NCI-H2107 treated with DMSO at 0.1 percent for 48 hours (cell line): ENCODE measurements at regions not wholly inside any gene's neighbourhood (a gene's known extent, or its start where the extent isn't known, plus 50 kb on each side); places are given as distances from the start of the nearest gene placed in this dataset.

Experiments used
- DNase-seq: peaks from one replicate; lab custom pipeline; 2025; ENCODE audit not compliant: unreplicated experiment; lab: John Stamatoyannopoulos, UW

DNA sequence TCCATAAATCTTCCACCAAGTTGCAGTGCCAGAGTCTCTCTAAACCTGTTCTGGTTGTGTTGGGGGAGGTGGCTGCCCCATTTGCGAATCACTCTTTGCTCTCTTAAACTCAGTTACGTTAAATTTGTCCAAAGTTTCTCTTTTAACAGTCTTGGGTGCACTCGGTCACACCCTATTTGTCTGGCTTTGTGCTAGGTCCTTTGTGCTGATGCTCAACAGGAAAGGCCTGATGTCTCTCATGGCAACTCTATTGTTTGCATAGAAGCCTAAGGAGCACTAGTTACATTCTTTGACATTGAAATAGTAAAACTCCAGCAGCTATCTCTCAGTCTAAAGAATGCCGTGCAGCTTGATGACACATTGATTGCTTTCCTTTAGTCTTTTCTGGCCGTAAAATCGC lies 105.1 kb downstream of the TRMT11 start:
- no peak for DNase-seq

DNA sequence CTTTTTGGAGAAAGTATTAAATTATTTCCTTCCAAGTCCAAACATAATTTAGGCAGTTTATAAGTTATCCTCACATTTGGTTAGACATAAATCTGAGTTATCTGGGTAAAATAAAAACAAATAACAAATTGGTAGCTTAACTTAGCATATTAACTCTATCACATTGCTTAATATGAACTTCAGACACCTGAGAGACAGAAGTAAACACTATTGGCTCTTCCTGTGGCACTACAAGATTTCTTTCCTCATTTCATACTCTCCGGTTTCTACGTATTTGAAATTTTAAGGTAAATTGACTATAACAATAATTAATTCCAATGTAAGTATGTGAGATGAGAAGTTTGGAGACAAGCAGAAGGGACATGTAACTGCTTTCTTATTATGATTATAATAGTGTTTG lies 106.8 kb downstream of the TRMT11 start:
- no peak for DNase-seq

DNA sequence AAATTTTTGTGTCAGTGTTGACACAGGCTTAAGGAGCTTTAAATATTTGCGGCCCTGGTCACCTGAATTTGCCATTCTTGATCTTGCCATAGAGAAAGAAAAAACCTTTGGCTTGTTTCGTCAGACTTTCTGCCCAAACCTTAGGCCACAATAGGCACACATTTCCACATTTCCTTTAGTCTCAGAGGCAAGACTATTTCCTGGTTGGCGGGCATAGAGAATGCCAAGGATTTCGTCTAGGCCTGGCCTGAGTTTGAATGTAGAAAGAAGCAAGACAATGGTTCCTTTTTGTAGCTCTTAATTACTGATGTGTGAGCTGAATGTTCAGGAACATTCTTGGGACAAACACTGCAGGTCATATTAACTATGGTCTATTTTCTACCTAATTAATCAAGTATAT lies 108.1 kb downstream of the TRMT11 start:
- DNase-seq, result no peak

DNA sequence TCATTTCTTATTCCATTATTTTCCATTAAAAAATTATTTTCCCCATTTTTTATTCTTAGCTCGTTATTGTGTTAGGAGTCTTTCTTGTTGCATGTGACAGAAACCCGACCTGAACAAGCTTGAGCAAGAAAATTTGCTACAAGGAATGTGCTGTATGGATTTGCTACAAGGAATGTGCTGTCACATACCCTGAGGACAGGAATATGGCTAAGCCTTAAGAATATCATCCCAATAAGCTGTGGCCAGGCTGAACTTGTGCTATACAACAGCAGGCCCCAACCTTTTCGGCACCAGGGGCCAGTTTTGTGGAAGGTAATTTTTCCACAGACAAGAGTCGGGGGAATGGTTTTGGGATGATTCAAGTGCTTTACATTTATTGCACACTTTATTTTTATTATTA lies 114.0 kb downstream of the TRMT11 start:
- DNase-seq, result no peak

DNA sequence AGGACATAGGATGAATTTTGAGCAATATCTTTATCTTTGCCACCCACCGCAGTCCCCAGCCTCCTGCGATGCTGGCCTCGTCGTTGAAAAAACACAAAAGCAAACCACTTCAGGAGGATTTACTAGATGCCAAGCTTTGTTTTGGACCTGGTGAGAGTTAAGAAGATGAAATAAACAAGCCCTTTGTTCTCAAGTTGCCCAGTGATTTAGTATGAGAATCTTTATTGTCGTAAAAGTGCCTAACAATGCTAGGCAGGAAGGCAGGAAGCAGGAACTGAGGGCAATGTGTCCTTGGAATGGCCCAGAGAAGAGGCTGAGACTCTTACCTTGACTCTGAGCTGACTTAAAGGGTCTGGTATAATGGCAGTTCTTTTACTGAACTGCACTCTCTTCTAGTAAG lies 116.0 kb downstream of the TRMT11 start:
- DNase-seq, result no peak

DNA sequence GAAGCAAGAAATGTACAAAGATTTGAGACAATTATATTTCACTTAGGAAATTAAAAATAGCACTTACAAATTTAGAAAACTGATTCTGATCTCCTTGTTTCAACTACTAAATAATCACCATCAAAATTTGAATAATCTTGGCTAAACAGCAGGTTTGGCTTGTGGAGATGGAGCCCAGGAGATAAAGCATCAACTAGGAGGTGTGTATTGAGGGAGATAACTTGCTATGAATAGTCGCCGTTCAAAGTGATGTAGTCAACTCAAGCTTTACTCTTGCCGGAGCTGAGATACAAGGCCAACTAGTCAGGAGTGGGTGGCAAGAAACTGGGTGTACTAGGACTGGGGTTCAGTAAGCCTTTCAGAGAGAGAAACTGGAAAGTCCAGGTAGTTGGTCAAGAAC lies 117.7 kb downstream of the TRMT11 start:
- DNase-seq, result no peak

DNA sequence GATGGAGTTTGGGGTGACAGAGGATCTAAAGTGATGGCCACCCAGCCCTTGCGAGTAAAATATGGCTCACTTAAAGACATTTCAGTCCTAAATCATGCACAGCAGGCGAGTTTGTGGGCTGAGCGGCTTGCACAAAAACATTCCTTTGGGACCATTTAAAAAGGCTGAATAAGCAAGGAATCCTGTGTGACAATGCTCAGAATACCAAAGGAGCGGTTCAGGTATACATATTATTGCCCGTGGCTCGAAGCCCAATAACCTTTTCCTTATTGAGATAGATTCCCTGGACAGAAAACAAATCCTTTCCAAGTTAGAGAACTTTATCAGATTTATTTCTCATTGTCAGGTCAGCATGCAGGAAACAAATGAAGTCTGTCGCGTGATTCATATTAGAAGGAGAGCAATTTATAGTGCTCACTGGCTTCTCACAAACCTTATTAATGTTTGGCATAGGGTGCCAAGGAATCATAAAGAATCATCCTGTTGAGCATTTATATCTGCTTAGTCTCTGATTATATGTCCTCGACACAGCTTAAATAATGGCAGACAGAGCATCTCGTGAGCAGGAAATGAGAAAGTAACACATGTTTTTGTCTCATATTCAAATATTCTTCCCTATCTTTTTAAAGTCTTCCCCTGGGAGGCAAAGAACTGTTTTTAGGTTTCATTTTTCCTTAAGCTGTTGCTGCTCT lies 121.3 kb downstream of the TRMT11 start:
- DNase-seq, result no peak

DNA sequence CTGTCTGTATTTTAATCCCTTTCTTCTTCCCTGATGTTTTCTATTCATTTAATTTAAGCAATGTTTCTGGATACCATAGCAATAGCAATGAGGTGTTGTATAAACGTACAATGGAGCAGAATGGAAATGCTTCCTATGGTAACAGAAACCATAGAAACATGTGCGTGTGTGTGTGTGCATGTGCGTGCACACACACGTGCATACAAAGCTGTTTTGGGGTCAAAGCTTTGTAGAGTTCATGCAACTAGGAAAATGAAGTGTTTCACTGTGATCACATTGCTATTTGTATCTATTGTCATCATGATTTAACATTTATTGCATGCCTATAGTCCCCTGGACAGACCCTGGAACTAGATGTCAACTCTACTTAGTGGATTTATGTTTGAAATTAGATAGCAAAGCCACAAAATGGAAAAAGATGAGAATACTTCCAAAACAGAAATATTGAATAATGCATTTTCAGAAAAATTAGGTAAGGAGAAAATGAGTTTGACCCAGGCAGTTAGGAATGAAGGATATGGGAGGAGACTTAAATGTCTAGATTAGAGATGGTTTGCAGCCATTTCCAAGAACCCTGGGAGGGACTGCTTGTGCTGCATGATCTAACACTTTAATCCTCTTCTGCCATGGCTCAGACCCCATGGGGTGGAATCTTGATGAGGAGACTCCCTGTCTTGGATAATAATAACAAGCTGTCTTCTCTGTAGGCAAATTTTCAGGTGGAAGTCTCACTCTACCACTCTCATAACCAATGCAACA lies 124.4 kb downstream of the TRMT11 start:
- no peak for DNase-seq

DNA sequence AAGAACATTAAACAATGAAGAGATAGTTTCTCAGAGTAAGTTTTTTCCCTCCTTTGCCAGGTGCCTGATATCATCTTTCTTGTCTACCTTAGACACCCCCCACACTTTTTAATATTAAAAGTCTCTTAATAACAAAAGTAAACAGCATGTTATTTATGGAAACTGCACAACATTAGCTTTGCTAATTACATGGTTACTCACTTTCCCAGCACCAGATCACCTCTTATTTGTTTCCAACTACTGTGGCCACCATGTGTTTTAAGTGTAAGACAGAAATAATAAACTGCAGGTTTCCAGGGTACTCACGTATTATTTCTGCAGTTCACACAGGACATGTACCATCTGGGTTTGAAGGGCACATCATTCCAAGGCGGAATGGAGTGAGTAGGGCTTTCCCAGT lies 125.0 kb downstream of the TRMT11 start:
- DNase-seq, result no peak

DNA sequence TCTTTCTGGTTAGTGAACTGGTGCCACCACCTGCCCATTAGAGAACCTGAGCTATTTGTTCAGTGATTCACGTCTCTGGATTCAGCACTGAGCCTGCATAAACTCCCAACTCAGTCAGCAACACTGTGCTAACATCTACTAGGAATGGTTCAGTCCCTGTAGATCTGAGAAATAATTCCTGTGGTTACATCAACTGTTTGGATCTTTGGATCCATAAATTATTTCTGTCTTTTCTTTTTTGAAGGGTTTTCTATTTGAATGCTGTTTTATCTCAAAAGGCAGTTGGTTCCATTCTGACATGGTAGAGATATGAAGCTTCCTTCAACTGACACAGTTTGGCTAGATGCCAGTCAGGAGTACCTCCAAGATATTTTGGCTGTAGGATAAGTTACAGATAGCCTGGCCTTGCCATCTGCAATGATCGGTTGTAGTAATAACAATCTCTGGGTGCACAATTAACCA lies 125.9 kb downstream of the TRMT11 start:
- DNase-seq, result no peak

DNA sequence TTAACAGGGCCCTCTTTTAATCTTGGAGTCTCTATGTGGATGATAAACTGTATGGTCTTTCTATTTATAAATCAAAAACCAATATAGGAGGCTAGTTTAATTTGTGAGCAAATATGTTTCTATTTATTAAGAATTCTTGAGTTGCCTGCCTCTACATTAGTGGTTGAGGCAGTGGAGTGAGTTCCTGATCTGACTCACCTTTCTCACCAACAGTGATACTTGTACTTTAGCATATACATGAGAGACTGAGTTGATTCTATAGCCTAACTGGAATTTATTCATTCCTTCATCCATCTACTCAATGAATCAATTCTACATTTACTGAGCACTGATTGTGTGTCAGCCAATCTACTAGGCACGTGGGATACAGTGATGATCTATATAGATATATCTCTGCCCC lies 126.9 kb downstream of the TRMT11 start:
- DNase-seq, result no peak

DNA sequence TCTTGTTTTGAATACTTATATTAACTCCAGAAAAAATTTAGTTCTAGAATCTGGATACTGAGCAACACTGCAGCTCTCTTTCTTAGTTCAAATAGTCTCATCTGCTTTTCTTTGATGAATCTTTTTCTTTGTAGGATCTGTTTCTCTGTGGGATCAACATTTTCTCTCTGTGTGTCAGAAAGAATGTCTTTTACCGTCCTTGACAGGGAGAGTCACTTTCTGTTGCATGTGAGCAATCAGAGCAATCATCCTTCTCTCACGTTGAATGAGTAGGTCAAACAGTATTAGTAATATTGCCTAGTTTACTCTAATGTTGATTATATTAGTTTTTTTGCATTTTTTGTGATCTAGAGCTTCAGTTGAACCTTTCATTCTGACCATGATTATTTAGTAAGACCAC lies 130.9 kb downstream of the TRMT11 start:
- no peak for DNase-seq

DNA sequence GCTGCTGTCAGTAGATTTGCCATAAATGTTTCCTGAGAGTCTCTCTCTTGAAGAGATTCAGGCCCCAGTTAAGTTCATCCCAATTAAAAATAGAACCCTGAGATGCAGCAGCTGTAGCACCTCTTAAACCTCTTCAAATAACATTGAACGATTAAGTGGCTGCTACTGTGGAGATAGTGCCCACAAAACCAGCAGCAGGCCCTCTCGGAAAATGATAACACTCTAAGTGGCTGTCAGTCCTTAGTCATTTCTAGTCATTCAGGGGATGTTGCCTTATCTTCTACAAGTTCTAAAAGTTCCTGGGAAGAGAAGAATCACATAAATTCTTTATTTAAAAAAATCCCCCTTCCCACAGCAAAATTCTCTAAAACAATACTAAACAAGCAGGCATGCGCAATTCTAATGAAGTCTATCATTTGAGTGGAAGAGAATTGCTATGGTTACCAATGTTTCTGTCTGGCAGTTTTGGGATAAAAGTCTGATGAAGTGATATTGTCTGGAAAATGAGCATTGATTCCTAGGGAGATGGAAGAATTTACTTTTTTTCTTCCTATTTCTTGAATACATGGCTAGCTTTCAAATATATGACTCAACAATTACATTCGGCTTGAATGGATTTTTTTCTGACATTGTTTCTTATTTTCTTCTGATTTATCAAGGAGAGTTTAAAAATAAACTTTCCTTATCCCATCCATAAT lies 131.9 kb downstream of the TRMT11 start:
- DNase-seq, result no peak

DNA sequence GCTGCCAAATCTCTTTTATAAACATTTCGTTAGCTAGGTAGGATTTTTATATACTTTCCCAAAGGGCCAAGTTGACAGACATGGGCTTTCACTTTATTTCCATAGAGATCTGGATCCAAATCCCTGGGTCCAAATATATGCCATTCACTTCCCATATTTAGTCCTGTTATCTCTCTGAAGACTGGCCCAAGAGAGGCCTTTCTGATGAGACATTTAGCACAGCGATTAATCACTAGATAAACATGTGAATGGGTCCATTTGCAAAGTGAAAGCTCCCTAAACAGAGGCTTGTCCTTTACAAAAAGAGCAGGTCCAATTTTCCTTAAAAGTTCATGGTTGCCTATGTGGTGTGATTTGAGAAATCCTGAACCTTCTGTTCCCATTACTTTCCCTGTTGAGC lies 132.6 kb downstream of the TRMT11 start:
- DNase-seq, result no peak

DNA sequence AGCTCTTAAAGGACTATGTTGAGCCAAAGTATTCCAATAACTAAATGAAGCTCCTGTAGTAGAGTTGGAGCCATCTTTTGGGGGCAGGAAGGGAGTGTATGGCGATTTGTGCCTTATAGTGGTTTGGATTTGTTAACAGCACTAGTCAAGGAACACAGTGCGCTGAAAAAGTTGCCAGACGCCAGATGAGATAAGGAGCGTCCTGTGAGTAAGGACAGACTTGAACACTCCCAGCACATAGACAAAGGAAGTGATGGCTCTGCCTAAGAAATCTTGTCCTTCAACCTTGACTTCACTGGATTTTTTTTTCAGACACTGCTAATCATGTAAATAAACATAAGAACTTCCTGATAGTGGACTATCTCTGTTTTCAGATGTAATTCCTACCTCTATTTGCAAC lies 136.9 kb downstream of the TRMT11 start:
- no peak for DNase-seq

DNA sequence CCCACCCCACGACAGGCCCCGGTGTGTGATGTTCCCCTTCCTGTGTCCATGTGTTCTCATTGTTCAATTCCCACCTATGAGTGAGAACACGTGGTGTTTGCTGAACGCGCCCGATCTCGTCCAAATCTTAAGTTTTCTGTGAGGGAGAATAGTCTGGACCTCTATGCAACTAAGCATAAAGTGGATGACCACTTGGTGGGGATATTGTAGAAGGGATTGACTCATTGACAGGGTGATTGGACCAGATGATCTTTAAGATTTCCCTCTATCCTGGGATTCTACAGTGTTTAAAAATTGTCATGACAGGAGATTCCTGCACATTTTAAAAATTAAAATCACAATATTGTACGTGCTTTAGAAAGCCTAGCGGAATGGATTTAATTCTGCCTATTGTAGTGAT lies 141.3 kb downstream of the TRMT11 start:
- DNase-seq, result no peak

DNA sequence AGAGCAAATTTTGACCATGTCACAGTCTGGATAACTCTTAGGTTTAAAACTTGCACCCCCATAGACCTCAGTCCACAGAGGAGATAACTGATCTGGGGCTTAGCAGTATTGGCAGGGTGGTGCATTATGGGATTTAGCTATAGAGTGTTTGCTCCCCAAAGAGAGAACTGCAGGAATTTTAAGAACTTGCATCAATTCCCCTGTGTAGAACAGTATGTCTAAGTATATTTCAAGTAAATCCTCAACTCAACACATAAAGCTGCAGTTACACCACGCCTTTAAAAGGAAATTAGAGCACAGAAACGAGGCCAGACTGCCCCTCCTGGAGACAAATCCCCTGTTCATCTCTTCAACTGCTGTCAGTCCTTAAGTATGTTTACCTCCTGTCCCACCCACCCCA lies 144.9 kb downstream of the TRMT11 start:
- no peak for DNase-seq

DNA sequence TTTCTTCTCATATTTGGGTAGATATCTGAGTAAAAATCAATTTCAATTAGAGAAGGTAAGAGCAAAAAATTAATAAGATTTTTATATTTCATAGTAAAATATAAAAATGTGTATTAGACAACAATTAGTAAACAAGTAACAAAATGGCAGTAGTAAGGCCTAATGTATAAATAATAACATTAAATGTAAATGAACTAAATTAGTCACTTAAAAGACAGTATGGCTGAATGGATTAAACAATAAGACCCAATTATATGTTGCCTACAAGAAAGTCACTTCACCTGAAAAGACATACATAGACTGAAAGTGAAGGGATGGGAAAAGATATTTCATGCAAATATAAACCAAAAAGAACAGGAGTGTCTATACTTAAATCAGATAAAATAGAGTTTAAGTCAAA lies 147.6 kb downstream of the TRMT11 start:
- no peak for DNase-seq

DNA sequence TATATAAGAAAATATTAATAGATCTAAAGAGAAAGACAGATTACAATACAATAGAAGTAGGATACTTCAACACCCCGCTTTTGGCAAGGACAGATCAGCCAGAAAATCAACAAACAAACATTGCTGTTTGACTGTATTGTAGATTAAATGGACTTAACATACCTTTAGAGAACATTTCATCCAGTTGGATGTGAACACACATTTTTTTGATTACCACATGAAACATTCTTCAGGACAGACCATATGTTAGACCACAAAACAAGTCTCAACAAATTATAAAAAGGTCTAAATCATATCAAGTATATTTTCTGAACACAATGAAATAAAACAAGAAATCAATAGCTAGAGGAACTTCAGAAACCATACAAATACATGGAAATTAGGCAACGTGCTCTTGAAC lies 148.2 kb downstream of the TRMT11 start:
- DNase-seq, result no peak

DNA sequence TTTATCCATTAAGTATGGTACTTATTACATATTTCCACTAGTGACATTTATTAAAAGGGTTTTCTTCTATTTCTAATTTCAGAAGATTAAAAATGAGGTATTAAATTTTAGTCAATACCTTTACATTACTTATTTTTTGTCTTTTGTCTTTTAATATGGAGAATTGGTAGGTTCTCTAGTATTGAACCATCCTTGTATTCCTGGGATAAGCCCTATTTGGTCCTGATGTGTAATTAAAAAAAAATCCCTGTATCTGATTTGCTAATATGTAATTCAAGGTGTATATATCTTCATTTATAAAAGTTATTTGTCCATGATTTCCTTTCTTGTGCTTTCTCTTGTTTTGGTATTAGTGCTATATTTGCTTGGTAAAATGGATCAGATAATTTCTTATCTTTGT lies 153.7 kb downstream of the TRMT11 start:
- no peak for DNase-seq

DNA sequence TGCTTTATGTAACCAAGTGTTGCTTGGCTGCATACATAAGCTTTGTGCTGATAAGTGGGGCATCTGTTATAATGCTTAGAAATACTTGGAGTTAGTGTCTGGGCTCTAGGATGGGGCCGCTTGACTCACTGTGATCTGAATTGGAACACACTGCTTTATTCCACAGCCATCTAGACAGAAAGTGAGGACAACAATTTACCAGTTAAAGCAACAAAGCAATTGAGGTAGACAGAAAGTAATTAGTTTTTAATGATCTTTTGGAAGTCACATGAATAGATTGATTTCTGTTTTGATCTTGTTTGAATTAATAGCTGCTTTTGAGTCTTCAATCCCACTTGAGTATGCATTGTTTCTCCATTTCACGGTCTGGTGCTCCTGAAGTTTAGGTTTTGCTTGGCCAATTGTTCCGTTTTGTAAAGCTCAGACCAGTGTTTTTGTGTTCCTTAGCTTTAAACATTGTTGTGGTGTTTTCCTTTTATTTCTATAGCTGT lies 157.5 kb downstream of the TRMT11 start:
- no peak for DNase-seq

DNA sequence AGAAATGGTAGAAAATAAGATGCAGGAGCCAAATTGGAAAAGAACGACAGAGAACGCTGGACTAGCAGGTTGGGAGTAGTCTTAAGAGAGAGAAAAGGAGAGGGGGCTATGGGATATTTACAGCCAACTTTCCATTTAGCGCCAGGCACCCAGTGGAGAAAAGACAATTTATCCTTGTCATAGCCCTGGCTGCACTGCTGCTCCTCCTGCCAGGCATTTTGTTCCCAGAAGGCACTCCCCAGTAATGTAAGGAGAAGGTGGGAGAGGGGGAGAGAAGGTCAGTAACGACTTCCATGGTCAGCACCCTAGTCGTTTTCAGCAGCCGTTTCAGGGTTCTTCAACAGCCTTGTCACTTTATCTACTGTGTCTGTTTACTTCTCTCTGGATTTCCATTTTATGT lies 159.0 kb downstream of the TRMT11 start:
- DNase-seq, result no peak
